Astrocyte (in vitro differentiated cells and primary cell): ENCODE measurements at regions not wholly inside any gene's neighbourhood (a gene's known extent, or its start where the extent isn't known, plus 50 kb on each side); places are given as distances from the start of the nearest gene placed in this dataset.

Experiments used
- EZH2 ChIP-seq: IDR thresholded peaks from 2 replicates; pipeline ENCODE4 v1.6.1; 2012; ENCODE audit warnings: mild to moderate bottlenecking, low read length, inconsistent platforms; ENCODE audit not compliant: insufficient read depth
- TF ChIP-seq, protein P1 (sequence below): IDR thresholded peaks from 2 replicates; pipeline ENCODE4 v1.5.1; 2011; ENCODE audit warnings: low read depth, mild to moderate bottlenecking, inconsistent platforms, low read length, moderate library complexity; ENCODE audit not compliant: insufficient read depth

DNA sequence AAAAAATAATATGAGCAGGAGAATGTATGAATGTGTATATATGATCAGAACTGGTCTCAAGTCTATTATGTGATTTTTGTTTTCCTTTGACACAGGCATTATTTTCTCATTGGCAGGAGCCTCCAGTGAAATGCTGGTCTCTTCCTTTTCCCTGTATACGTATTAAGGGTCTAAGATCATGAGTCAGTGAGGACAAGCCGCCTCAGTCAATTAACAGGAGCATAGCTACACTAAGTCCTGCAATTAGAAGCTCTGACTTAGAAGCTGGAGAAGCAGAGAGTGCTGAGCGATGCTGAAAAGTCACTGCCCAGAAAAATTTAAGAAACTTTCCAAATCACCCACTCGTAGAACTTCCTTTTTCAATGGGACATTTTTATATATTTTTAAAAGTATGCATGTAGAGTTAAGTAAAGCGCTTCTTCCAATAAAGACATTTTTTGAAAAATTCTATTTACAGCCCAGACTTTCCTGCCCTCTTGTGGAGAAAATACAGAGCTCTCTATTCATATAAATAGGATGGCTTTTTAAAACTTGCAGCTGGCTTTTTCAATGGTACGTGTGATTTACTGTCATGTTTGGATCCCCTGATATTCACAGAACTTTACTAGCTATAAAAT lies 70.2 kb upstream of the PSMD7 start:
- TF ChIP-seq, protein P1, sequence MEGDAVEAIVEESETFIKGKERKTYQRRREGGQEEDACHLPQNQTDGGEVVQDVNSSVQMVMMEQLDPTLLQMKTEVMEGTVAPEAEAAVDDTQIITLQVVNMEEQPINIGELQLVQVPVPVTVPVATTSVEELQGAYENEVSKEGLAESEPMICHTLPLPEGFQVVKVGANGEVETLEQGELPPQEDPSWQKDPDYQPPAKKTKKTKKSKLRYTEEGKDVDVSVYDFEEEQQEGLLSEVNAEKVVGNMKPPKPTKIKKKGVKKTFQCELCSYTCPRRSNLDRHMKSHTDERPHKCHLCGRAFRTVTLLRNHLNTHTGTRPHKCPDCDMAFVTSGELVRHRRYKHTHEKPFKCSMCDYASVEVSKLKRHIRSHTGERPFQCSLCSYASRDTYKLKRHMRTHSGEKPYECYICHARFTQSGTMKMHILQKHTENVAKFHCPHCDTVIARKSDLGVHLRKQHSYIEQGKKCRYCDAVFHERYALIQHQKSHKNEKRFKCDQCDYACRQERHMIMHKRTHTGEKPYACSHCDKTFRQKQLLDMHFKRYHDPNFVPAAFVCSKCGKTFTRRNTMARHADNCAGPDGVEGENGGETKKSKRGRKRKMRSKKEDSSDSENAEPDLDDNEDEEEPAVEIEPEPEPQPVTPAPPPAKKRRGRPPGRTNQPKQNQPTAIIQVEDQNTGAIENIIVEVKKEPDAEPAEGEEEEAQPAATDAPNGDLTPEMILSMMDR = peak; percentile 38
- TF ChIP-seq EZH2 = no peak
